ENCODE measurements at regions not wholly inside any gene's neighbourhood (a gene's known extent, or its start where the extent isn't known, plus 50 kb on each side); places are given as distances from the start of the nearest gene placed in this dataset.
"Not testable (repeated sequence)": the region's sequence is repeated elsewhere in the genome, so short reads cannot be mapped to it uniquely, and the experiment has no call there.

DNA sequence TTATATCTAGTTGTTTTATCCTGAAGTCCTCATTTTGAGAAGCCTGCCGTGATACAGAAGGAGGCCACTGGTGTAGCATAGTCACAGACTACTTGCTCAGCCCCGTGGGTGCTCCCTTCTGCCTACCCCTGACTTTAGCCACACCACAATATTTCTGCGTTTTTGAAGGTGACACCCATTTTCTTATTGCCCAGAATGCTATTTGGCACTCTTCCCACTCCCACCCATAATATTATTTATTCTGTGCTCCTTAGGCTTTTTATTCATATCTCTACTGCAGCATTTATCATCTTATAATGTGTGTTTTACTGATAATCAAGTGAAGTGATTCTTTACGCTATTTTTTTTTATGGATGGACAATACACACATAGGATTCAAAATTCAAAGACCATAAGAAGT, 107.3 kb downstream of the OR2B2 start:
- DNase-seq: no peak

- no peak for DNase-seq
Measured at GRCh38 chr6:27800731-27801373, 111.3 kb downstream of the OR2B2 start.

DNA sequence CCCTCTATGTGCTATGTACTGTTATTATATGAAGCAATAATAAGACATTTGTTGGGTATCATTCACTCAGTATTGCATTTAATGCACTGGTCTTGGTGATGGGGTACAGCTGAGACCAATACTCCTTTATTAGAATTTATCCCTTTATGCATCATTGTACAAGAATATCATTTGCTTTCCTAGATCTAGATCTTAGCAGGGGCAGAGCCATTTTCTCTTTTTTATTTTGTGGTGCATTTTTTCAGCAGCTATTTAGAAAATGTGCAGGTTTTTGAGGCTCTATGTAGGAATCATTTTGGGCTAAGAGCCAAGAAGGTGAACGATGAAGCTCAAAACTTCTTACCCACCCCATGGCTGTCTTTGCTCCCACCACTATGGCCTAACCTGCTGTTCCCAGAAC, 114.2 kb downstream of the OR2B2 start:
- no peak for DNase-seq

DNA sequence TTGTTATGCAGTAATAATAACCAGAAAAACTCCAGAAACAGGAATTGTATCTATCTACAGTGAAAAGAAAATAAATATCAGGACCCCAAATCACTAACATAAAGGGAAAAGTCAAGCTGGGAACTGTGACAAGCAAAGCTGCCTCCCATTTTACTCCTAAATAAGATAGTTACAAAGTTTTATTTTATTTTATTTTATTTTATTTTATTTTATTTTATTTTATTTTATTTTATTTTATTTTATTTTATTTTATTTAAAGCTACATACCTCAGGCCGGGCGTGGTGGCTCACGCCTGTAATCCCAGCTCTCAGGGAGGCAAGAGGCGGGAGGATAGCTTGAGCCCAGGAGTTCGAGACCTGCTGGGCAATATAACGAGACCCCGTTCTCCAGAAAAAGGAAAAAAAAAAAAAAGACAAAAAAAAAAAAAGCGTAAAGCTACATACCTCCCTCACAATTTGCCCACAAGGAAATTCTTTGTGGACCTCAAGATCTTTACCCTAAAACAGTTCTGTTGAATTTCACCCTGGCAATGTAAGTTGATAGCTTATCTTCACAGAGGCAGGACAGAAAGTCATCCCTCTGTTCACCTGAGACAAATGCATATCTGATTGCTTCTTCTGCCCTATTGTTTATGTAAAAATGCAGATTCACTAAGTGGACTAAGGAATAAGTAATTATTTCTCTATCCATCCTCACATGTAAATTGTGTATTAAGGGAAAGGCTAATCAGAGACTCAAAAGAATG, 115.3 kb downstream of the OR2B2 start:
- not testable (repeated sequence) for DNase-seq

DNA sequence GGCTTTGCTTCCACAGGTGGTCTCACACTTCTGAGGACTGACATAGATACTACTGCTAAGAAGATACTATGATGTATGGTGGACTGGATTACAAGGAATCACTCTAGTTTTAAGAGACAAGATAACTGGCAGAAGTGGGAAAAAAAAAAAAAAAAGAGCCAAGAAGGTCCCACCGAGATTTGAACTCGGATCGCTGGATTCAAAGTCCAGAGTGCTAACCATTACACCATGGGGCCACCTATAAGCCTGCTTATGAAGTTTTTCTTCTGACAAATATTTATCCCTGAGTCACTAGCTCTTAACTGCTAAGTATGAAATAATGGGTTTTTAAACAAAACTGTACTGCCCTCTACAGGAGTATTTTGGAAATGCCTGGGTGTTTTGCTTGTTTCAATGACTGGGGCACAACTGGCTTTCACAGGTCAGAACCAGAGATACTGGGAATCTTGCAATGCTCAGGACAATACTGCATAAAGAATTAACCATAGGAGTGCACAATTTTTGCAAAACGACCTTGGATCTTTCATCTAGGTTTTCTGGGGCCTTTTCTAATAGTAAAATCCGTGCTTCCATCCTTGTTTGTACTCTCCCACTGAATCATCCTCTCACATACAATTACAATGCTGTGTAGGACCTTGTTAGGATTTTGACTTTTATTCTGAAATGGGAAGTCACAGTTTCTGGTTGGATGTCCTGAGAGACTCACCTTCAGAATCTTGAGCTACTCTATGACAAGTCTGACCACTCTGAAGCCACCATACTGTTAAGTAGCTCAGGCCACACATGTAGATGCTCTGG, 116.3 kb downstream of the OR2B2 start:
- DNase-seq: peak; percentile 93

GRCh38 chr6:27791182-27791943, 120.8 kb downstream of the OR2B2 start:
- DNase-seq: peak; percentile 78

DNA sequence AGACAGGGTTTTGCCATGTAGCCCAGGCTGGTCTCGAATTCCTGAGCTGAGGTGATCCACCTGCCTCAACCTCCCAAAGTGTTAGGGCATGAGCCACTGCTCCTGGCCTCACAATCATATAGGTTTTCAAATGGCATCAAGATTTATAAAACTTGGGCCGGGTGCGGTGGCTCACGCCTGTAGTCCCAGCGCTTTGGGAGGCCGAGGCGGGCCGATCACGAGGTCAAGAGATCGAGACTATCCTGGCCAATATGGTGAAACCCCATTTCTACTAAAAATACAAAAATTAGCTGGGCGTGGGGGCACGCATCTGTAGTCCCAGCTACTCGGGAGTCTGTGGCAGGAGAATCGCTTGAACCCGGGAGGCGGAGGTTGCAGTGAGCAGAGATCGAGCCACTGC, 123.8 kb downstream of the OR2B2 start:
- DNase-seq: not testable (repeated sequence)

DNA sequence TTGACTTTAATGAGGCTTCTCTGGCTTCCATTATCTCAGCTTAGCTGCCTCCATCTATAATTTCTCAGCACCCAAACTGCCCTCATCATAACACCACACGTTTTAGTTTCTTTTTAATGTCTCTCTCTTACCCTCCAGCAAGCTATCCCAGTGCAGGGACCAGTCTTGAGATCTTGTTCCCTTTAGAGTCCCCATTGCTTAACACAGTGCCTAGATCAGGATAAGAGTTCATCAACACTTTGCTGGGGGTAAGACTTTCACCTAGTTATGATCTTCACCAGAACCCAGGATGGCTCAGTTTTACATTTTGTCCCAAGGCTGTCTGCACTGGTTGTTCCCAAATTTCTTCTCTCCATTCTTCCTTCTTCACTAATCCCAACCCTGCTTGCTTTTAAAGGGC, 126.1 kb downstream of the OR2B2 start:
- no peak for DNase-seq

DNA sequence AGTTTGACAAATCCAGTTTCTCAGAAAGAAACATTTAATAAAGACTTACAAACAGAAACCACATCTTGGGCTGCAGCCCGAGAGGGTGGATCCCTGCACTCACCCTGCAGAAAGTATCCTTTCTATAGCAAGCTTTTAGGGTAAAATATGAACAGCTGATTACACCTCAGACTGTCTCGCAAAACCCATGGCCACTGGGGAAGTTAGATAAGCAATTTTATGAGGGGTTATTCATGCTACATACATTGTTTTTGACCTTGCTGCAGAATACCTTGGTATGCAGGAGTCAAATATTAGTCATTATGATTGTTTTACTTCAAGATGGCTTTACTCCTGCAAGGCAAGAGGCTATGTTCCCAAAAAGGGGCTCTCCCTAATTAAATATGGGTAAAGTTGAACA, 126.9 kb downstream of the OR2B2 start:
- no peak for DNase-seq

GRCh38 chr6:27782748-27783147, 129.4 kb downstream of the OR2B2 start:
- DNase-seq: no peak

DNA sequence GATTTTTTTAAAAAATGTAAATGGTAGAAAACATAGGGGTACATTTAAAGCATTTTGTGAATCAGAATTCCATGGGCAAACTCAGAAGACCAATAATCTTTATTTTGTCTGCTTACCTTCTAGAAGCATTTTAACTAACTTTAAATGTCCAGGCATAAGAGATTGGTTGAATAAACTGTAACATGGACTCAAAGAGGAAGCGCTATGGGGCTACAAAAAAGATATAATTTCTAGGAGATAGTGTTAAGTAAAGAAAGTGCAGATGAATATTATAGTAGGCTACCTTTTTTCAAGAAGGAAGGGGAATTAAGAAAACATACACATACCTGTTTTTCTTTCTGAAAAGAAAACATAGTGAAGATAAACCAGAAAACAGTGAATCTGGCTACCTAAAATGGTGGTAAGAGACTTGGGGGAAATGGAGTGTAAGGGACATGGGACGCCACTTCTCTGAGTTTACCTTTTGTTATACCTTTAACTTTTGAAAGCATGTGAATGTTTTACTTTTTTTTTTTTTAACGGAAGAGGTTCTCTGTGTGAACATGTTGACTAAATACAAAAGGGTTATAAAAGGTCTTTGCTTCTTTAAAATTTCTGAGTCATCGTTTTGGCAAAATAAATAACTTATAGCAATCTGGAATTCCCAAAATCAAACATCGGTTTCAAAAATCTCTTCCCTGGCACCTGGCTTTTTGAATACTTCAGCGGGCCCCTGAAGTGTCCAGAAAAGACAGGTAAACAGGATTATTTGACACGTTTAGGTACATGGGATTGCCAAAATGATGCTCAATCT, 133.4 kb downstream of the OR2B2 start:
- no peak for DNase-seq

DNA sequence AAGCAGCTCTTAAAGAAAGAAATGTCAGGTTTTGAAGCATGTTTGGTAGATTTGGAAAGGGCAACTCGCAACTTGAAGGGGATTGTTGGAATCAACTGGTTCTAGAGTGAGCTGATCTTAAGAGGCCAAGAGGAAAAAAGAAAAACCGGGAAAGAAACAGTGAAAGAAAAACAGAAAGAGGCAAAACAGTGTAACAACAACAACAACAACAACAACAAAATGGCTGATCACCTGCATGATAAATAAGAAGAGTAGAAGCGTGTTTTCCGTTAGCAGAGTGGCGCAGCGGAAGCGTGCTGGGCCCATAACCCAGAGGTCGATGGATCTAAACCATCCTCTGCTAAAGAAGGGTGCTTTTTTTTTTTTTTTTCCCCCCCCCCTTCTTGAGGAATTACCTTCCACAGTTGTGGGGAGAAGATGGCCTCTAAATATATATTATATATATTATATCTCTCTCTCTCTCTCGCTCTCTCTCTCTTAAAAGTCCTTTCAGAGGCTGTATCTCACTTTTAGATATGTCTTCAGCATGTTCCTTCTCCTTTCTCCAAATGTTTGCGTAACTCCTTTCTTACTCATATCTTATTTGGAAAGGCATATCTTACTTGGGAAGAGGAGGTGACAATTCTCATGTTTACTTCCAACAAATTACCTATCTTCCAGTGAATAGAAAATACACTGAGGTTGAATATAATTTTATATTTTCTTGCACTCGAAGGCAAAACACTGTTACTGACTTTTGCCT, 134.4 kb downstream of the OR2B2 start:
- DNase-seq: peak; percentile 30

- DNase-seq: no peak
Measured at GRCh38 chr6:27777126-27777525, 135.1 kb downstream of the OR2B2 start.

DNA sequence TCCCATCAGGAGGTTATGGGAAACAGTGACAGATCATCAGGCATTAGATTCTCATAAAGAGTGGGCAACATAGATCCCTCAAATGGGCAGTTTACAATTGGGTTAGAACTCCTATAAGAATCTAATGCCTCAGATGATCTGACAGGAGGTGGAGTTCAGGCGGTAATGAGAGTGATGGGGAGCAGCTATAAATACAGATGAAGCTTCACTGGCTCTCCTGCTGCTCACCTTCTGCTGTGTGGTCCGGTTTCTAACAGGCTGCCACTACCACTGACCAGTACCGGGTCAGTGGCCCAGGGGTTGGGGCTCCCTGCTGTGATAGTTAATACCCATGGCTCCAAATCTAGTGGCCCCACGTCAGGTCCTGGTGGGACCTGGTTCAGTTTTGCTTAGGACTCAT, 135.7 kb downstream of the OR2B2 start:
- no peak for DNase-seq

DNA sequence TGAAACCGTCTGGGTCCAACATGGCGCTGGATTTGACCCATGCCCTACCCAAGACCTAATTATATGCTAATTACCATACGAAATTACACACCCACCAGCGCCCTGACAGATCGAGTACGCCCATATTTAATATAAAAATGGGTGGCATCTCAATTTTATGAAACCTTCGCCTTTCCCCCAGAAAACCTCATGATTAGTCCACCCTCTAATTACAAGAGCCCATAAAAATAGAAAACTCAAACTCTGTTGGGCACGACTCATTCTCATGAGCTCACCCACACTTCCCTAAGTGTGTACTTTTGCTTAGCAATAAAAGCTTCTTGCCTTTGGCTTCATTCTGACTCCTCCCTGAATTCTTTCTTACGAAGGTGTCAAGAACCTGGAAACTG, 136.4 kb downstream of the OR2B2 start:
- no peak for DNase-seq

- DNase-seq: not testable (repeated sequence)
Measured at GRCh38 chr6:27775138-27775795, 136.9 kb downstream of the OR2B2 start.

DNA sequence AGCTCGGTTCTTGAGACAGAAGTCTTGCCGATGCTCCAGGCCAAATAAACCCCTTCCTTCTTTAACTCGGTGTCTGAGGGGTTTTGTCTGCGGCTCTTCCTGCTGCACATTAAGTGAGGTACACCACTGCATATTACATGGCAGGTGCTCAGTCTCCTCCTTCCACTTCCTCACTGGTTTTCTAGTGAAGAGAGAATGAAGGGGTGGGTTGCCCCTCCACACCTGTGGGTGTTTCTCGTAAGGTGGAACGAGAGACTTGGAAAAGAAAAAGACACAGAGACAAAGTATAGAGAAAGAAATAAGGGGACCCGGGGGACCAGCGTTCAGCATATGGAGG, 138.0 kb downstream of the OR2B2 start:
- DNase-seq: not testable (repeated sequence)

DNA sequence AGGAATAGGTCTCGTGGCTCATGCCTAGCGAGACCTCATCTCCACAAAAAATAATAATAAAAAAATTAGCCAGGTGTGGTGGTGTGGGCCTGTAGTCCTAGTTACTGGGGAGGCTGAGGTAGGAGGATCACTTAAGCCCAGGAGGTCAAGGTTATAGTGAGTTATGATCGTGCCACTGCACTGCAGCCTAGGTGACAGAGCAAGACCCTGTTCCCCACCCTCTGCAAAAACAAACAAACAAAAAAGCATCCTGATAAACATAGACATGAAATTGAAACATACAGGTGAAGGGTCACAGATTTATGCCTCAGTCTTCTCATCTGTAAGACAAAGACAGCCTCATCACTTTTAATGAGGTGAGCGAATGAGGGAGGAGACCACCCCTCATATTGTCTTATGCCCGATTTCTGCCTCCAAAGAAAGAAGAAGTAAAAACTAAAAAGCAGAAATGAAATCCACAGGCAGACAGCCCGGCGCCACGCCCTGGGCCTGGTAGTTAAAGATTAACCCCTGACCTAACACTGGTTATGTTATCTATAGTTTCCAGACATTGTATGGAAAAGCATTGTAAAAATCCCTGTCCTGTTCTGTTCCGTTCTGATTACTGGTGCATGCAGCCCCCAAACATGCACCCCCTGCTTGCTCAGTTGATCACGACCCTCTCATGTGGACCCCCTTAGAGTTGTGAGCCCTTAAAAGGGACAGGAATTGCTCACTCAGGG, 138.5 kb downstream of the OR2B2 start:
- DNase-seq: not testable (repeated sequence)

DNA sequence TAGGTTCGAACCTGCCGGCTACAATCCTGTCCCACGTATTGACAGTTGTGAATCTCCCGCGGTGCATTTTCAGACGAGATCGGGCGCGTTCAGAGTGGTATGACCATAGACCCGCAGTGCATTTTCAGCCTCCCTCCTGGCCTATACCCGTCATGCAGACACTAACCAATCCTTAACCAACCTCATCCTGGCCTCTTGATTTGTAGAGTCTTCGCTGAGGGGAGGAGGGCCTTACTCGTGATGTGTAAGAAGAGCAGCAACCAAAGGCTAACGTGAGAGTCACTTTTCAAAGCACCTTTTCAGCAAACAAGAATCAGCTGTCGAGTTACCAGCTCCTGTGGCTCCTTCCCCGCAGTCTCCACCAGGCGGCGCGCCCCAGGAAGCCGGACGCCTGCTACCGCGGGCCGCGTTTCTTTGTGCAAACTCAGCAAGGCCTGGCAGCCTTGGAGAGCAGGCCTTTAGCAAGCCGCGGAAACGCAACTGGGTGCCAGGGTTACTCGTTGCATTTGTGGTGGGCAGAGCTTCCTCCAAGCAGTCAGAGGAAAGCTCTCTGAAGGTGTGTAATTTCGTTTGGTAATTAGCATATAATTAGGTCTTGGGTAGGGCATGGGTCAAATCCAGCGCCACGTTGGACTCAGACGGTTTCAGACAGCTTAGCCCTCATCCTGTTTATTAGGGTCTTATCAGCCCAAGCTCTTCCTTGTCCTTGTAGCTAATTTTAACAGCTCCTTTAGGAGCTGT, 139.8 kb downstream of the OR2B2 start:
- peak; percentile 90 for DNase-seq

- no peak for DNase-seq
Measured at GRCh38 chr6:27771235-27771634, 141.0 kb downstream of the OR2B2 start.

All from DMS53 (cell line).